B cell (primary cell): ENCODE measurements at regions not wholly inside any gene's neighbourhood (a gene's known extent, or its start where the extent isn't known, plus 50 kb on each side); places are given as distances from the start of the nearest gene placed in this dataset.

Experiments used
- ATAC-seq: fragments of 200-7000 bp; cut with Tn5 transposase; one replicate; pipeline ENCODE4 v1.10.0; 2021; ENCODE audit warnings: low read depth, mild to moderate bottlenecking, moderate number of reproducible peaks, moderate library complexity
- CTCF ChIA-PET: fragments of 350-600 bp; sonication (Branson Sonifier 250); formaldehyde crosslinking; loops from one replicate; lab custom pipeline; 2021; ENCODE audit warnings: antibody characterized with exemption, inconsistent platforms; lab: Charles Lee
- POLR2A ChIA-PET: fragments of 350-600 bp; sonication (Branson Sonifier 250); formaldehyde crosslinking; loops from one replicate; lab custom pipeline; 2021; ENCODE audit warnings: antibody characterized with exemption; lab: Charles Lee
- DNase-seq: peaks from one replicate; pipeline ENCODE4 v3.0.0; 2013
- H2AFZ ChIP-seq: 2 replicates; pipeline ENCODE4 v1.6.1; 2012; ENCODE audit warnings: mild to moderate bottlenecking, low read depth, low read length; ENCODE audit not compliant: insufficient read depth, poor library complexity, severe bottlenecking
- H3K27ac ChIP-seq, 2 donors: 1 replicate in 1 of 2; 2 replicates in 1 of 2; pipeline ENCODE4 v1.5.1; 2012 to 2013; ENCODE audit warnings: low read length in 2 of 2, mild to moderate bottlenecking in 2 of 2, moderate library complexity in 1 of 2
- H3K27me3 ChIP-seq, 4 experiments: fragments of 200-600 bp in 1 of 4; sonication (generic) in 1 of 4; replicated peaks in 1 of 4; 1 replicate in 2 of 4; 2 replicates in 2 of 4; pipeline versions ENCODE4 v1.6.1 to v1.7.0; 2013 to 2016; ENCODE audit warnings: low read length in 3 of 4, mild to moderate bottlenecking in 2 of 4, mixed read lengths in 1 of 4, moderate library complexity in 1 of 4; ENCODE audit not compliant: insufficient read depth in 4 of 4, control insufficient read depth in 3 of 4; ENCODE audit errors: control extremely low read depth in 1 of 4
- H3K36me3 ChIP-seq, 2 experiments: replicated peaks in 1 of 2; 1 replicate in 1 of 2; 2 replicates in 1 of 2; pipeline versions ENCODE4 v1.6.1 to v1.7.1; 2013; ENCODE audit warnings: low read length in 1 of 2; ENCODE audit not compliant: insufficient read depth in 2 of 2, control insufficient read depth in 1 of 2; ENCODE audit errors: control extremely low read depth in 1 of 2, extremely low read depth in 1 of 2
- H3K4me1 ChIP-seq, 2 donors: fragments of 200-600 bp in 1 of 2; sonication (generic) in 1 of 2; 1 replicate in 1 of 2; 2 replicates in 1 of 2; pipeline versions ENCODE4 v1.5.1 to v1.6.1; 2013 to 2017; ENCODE audit warnings: low read length in 2 of 2; ENCODE audit not compliant: control insufficient read depth in 2 of 2, insufficient read depth in 2 of 2
- H3K4me2 ChIP-seq: replicated peaks from 2 replicates; pipeline ENCODE3; 2012; ENCODE audit warnings: mild to moderate bottlenecking, low read depth, low read length; ENCODE audit not compliant: poor library complexity, severe bottlenecking
- H3K4me3 ChIP-seq, 5 experiments: fragments of 200-600 bp in 1 of 5; sonication (generic) in 1 of 5; 1 replicate in 3 of 5; 2 replicates in 2 of 5; pipeline versions ENCODE4 v1.5.1 to v1.7.0; 2011 to 2016; ENCODE audit warnings: low read length in 4 of 5, mild to moderate bottlenecking in 4 of 5, low read depth in 2 of 5, control low read depth in 1 of 5, moderate library complexity in 1 of 5; ENCODE audit not compliant: insufficient read depth in 1 of 5; ENCODE audit errors: control extremely low read depth in 1 of 5, extremely low read depth in 1 of 5
- H3K79me2 ChIP-seq: fragments of 200-600 bp; sonication (generic); one replicate; pipeline ENCODE4 v1.6.0; 2016; ENCODE audit warnings: low read length; ENCODE audit not compliant: control insufficient read depth, insufficient read depth
- H3K9ac ChIP-seq: fragments of 200-600 bp; sonication (generic); 2 replicates; pipeline ENCODE4 v1.6.1; 2017; ENCODE audit warnings: mild to moderate bottlenecking, low read length, moderate library complexity
- H3K9me3 ChIP-seq, 3 donors: one replicate each; pipeline versions ENCODE4 v1.6.1 to v1.7.1; 2013; ENCODE audit warnings: low read length in 2 of 3; ENCODE audit not compliant: control insufficient read depth in 2 of 3, insufficient read depth in 1 of 3; ENCODE audit errors: control extremely low read depth in 1 of 3
- H4K20me1 ChIP-seq: 2 replicates; pipeline ENCODE4 v1.6.0; 2012; ENCODE audit warnings: mild to moderate bottlenecking, low read length; ENCODE audit not compliant: insufficient read depth, control insufficient read depth, poor library complexity, severe bottlenecking
- H3K27ac Mint-ChIP-seq: one replicate; pipeline ENCODE4 v1.8.0; 2021; ENCODE audit warnings: mixed read lengths
- H3K27me3 Mint-ChIP-seq: one replicate; pipeline ENCODE4 v1.8.0; 2021; ENCODE audit warnings: mixed read lengths
- H3K4me1 Mint-ChIP-seq: one replicate; pipeline ENCODE4 v1.8.0; 2021; ENCODE audit warnings: mixed read lengths
- H3K4me3 Mint-ChIP-seq: one replicate; pipeline ENCODE4 v1.8.0; 2021; ENCODE audit warnings: mixed read lengths
- H3K9me3 Mint-ChIP-seq: one replicate; pipeline ENCODE4 v1.8.0; 2022; ENCODE audit warnings: mixed read lengths; ENCODE audit not compliant: insufficient read depth
- EZH2 ChIP-seq: IDR thresholded peaks from 2 replicates; pipeline ENCODE4 v1.6.1; 2012; ENCODE audit warnings: borderline replicate concordance, low read depth, mild to moderate bottlenecking, moderate library complexity, low read length; ENCODE audit not compliant: insufficient read depth, poor library complexity, severe bottlenecking
- WGBS: methylation state at CpG from one replicate; pipeline ENCODE4 v1.1.5; 2013; ENCODE audit warnings: missing lambda C conversion rate; ENCODE audit not compliant: insufficient coverage; 5-methylcytosine and 5-hydroxymethylcytosine counted together
- intact Hi-C: fragments of 100-400 bp; cut with micrococcal nuclease; formaldehyde crosslinking; loops from one replicate; pipeline ENCODE4 v1.10.0; 2022
- TF ChIP-seq, protein P1 (sequence below): fragments of 200-600 bp; IDR thresholded peaks from one replicate; pipeline ENCODE4 v1.8.0; 2022; ENCODE audit warnings: antibody characterized with exemption, mild to moderate bottlenecking

GRCh38 chr13:44219577-44220548 is 153.8 kb upstream of the SERP2 start:
- H3K4me3 ChIP-seq, result no peak overlapping the region
- ChIA-PET CTCF (no interaction called here), POLR2A (no interaction called here)
- H3K27me3 ChIP-seq, result peaks cover 0 to 2% (median 0%) of the 10 kb centered on the region in 4 experiments
- no peak overlapping the region for H3K9ac ChIP-seq
- H3K4me1 ChIP-seq, result no peaks in the 10 kb centered on the region
- intact Hi-C loops, result no loop called here
- Mint-ChIP-seq H3K9me3 (no peaks in the 10 kb centered on the region), H3K4me1 (no peaks in the 10 kb centered on the region), H3K4me3 (no peak overlapping the region), H3K27ac (no peak overlapping the region), H3K27me3 (peaks cover 21% of the 10 kb centered on the region)
- 97% methylated on average over 8 of the region's 13 CpGs for WGBS
- no peak for TF ChIP-seq EZH2
- TF ChIP-seq, protein P1, sequence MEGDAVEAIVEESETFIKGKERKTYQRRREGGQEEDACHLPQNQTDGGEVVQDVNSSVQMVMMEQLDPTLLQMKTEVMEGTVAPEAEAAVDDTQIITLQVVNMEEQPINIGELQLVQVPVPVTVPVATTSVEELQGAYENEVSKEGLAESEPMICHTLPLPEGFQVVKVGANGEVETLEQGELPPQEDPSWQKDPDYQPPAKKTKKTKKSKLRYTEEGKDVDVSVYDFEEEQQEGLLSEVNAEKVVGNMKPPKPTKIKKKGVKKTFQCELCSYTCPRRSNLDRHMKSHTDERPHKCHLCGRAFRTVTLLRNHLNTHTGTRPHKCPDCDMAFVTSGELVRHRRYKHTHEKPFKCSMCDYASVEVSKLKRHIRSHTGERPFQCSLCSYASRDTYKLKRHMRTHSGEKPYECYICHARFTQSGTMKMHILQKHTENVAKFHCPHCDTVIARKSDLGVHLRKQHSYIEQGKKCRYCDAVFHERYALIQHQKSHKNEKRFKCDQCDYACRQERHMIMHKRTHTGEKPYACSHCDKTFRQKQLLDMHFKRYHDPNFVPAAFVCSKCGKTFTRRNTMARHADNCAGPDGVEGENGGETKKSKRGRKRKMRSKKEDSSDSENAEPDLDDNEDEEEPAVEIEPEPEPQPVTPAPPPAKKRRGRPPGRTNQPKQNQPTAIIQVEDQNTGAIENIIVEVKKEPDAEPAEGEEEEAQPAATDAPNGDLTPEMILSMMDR, result no peak
- no peaks in the 10 kb centered on the region for H3K79me2 ChIP-seq
- no peak overlapping the region for H2AFZ ChIP-seq
- no peak overlapping the region for H3K27ac ChIP-seq
- no peaks in the 10 kb centered on the region for H3K9me3 ChIP-seq
- H3K4me2 ChIP-seq, result no peak overlapping the region
- H4K20me1 ChIP-seq, result no peaks in the 10 kb centered on the region
- H3K36me3 ChIP-seq, result no peaks in the 10 kb centered on the region
- ATAC-seq (no peak), DNase-seq (no peak)

DNA sequence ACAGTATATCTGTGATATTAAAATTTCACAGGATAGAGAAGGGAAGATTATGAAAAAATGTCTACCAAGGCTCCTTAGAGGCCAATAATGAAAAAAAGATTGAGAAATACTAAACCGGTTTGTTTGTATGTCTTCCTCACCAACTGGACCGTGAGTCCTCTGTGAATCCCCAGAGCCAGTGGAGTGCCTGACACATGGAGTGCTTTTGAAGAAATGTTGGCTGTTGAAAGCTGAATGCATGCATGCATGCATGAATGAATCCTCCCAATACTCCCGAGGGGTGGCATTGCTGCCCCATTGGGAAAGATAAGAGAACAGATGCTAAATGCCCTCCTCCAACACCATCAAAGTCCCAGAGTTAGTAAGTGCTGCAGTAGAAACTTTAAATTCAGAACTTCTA is 152.7 kb upstream of the SERP2 start:
- ChIA-PET POLR2A (no interaction called here), CTCF (no interaction called here)
- Histone ChIP-seq H4K20me1 (no peaks in the 10 kb centered on the region), H3K9ac (no peak overlapping the region), H3K36me3 (no peaks in the 10 kb centered on the region), H3K79me2 (no peaks in the 10 kb centered on the region), H3K4me2 (no peak overlapping the region), H2AFZ (no peak overlapping the region), H3K9me3 (no peaks in the 10 kb centered on the region), H3K4me1 (no peaks in the 10 kb centered on the region), H3K27ac (no peak overlapping the region), H3K27me3 (no peaks in the 10 kb centered on the region), H3K4me3 (no peak overlapping the region)
- 0% methylated on average over 2 of the region's 3 CpGs for WGBS
- intact Hi-C loops, result no loop called here
- ATAC-seq (no peak), DNase-seq (no peak)
- TF ChIP-seq, protein P1, result no peak
- no peak for TF ChIP-seq EZH2
- Mint-ChIP-seq H3K4me1 (no peaks in the 10 kb centered on the region), H3K4me3 (no peak overlapping the region), H3K27me3 (peaks cover 15% of the 10 kb centered on the region), H3K27ac (no peak overlapping the region), H3K9me3 (no peaks in the 10 kb centered on the region)
